ENCODE measurements at regions not wholly inside any gene's neighbourhood (a gene's known extent, or its start where the extent isn't known, plus 50 kb on each side); places are given as distances from the start of the nearest gene placed in this dataset.

GRCh38 chr18:41135146-41135545 lies 819.9 kb upstream of the PIK3C3 start:
- no peaks in the 10 kb centered on the region for H3K4me1 ChIP-seq (replicated peaks in 1 of 4; ENCODE audit: control insufficient read depth in 3 of 4, insufficient read depth in 4 of 4, low read length in 3 of 4)
- WGBS, 2 experiments (ENCODE audit: extremely low coverage in 1 of 2, insufficient coverage in 1 of 2, insufficient read length in 1 of 2, insufficient replicate concordance in 2 of 2, low coverage in 1 of 2, low lambda C conversion rate in 2 of 2, missing lambda C conversion rate in 1 of 2): 89% methylated on average over 1 of the region's 1 CpG; no CpG with 5 or more reads in 1 of the 2 experiments
- H4K20me1 ChIP-seq (replicated peaks in 1 of 2; ENCODE audit: control insufficient read depth in 1 of 2, insufficient read depth in 2 of 2, low read length in 2 of 2): no peaks in the 10 kb centered on the region
- H3K23ac ChIP-seq (ENCODE audit: insufficient read length): no peak overlapping the region
- H2BK5ac ChIP-seq (ENCODE audit: low read depth, low read length): no peak overlapping the region
- no peaks in the 10 kb centered on the region for H3K23me2 ChIP-seq (ENCODE audit: low read depth, low read length)
- no peak overlapping the region for H4K5ac ChIP-seq (ENCODE audit: insufficient read length, low read depth, low read length)
- no peak overlapping the region for H3K56ac ChIP-seq (replicated peaks; ENCODE audit: insufficient read length, low read depth, low read length)
- H3K4me3 ChIP-seq (ENCODE audit: extremely low read depth in 1 of 4, insufficient read depth in 2 of 4, low read depth in 3 of 4, low read length in 4 of 4): no peak overlapping the region
- no peak overlapping the region for H3K4me2 ChIP-seq (ENCODE audit: insufficient read depth in 1 of 2, low read depth in 2 of 2, low read length in 2 of 2)
- H2AK5ac ChIP-seq (ENCODE audit: low read depth, low read length): no peak overlapping the region
- no peak overlapping the region for H2BK20ac ChIP-seq (ENCODE audit: low read length)
- H3K36me3 ChIP-seq (ENCODE audit: control insufficient read depth in 2 of 4, insufficient read depth in 4 of 4, low read length in 3 of 4): no peaks in the 10 kb centered on the region
- H3K4ac ChIP-seq (replicated peaks; ENCODE audit: insufficient read length, low read depth, low read length): no peak overlapping the region
- FAIRE-seq: no peak
- H2AFZ ChIP-seq (ENCODE audit: low read length): no peak overlapping the region
- no peak for DNase-seq (ENCODE audit: low read depth in 1 of 2, low spot score in 2 of 2)
- CTCF ChIA-PET (ENCODE audit: partially characterized antibody): no interaction called here
- no peak overlapping the region for H4K8ac ChIP-seq (ENCODE audit: extremely low read depth, insufficient read depth, low read length)
- no peak overlapping the region for H3K18ac ChIP-seq (ENCODE audit: extremely low read depth, low read length)
- H4K91ac ChIP-seq (replicated peaks; ENCODE audit: insufficient read length, low read length): no peak overlapping the region
- H3K79me2 ChIP-seq (ENCODE audit: control insufficient read depth in 1 of 2, insufficient read depth in 2 of 2, low read length in 2 of 2): no peaks in the 10 kb centered on the region
- H3K27ac ChIP-seq (ENCODE audit: low read depth, low read length): no peak overlapping the region
- no peak overlapping the region for H2BK15ac ChIP-seq (ENCODE audit: low read length)
- TF ChIP-seq EZH2 (IDR thresholded peaks at IDR 0.05; ENCODE audit: low read depth, low read length, severe bottlenecking) (no peak), MAX (IDR thresholded peaks at IDR 0.05) (no peak), CHD1 (IDR thresholded peaks at IDR 0.05; ENCODE audit: low read depth, low read length) (no peak), SAP30 (IDR thresholded peaks at IDR 0.05; ENCODE audit: insufficient read depth, insufficient replicate concordance, low read length) (no peak), KDM5A (IDR thresholded peaks at IDR 0.05; ENCODE audit: low read length) (no peak), SIX5 (IDR thresholded peaks at IDR 0.05; ENCODE audit: low read depth, low read length) (no peak), SIRT6 (IDR thresholded peaks at IDR 0.05; ENCODE audit: low read length) (no peak), BCL11A (IDR thresholded peaks at IDR 0.05; ENCODE audit: low read depth in 2 of 2, low read length in 2 of 2) (no peak), ZNF274 (IDR thresholded peaks at IDR 0.05; ENCODE audit: borderline replicate concordance, extremely low read depth, low read length) (no peak), BRCA1 (IDR thresholded peaks at IDR 0.05; ENCODE audit: low read depth, low read length) (no peak), YY1 (IDR thresholded peaks at IDR 0.05; ENCODE audit: low read depth, low read length) (no peak), POLR2A (IDR thresholded peaks at IDR 0.05; ENCODE audit: control extremely low read depth in 1 of 2, low read depth in 2 of 2, low read length in 2 of 2) (no peak)
- H3K27me3 ChIP-seq (replicated peaks in 1 of 4; ENCODE audit: control insufficient read depth in 3 of 4, extremely low read depth in 1 of 4, insufficient read depth in 3 of 4, low read length in 3 of 4): no peaks in the 10 kb centered on the region
- no peak overlapping the region for H2BK120ac ChIP-seq (replicated peaks; ENCODE audit: low read depth, low read length)
- H3K9ac ChIP-seq (replicated peaks in 1 of 4; ENCODE audit: extremely low read depth in 1 of 4, low read depth in 3 of 4, low read length in 3 of 4): no peak overlapping the region
- POLR2A ChIA-PET (ENCODE audit: partially characterized antibody): no interaction called here
- no peak overlapping the region for H2BK12ac ChIP-seq (ENCODE audit: low read depth, low read length)
- H3K79me1 ChIP-seq (ENCODE audit: low read depth, low read length): no peaks in the 10 kb centered on the region
- no peaks in the 10 kb centered on the region for H3K9me3 ChIP-seq (ENCODE audit: insufficient read depth in 2 of 2, low read depth in 1 of 2, low read length in 1 of 2)
- H3K14ac ChIP-seq (ENCODE audit: insufficient read length): no peak overlapping the region

Measured in H1 (cell line).